ACC112 (cell line): ENCODE measurements at regions not wholly inside any gene's neighbourhood (a gene's known extent, or its start where the extent isn't known, plus 50 kb on each side); places are given as distances from the start of the nearest gene placed in this dataset.

Experiments
- H2AFZ ChIP-seq: fragments of 200-600 bp; sonication (generic); one replicate; pipeline ENCODE4 v1.6.0; 2017; ENCODE audit warnings: antibody characterized with exemption, low read length; ENCODE audit not compliant: unreplicated experiment
- H3K27ac ChIP-seq: fragments of 200-600 bp; sonication (generic); 2 replicates; pipeline ENCODE4 v1.5.1; 2014; ENCODE audit warnings: low read depth, mild to moderate bottlenecking, antibody characterized with exemption, low read length, moderate library complexity
- H3K27me3 ChIP-seq: fragments of 200-600 bp; sonication (generic); 2 replicates; pipeline ENCODE4 v1.6.1; 2014; ENCODE audit warnings: mild to moderate bottlenecking, antibody characterized with exemption, low read length, moderate library complexity, mixed read lengths; ENCODE audit not compliant: insufficient read depth
- H3K36me3 ChIP-seq: fragments of 200-600 bp; sonication (generic); 2 replicates; pipeline ENCODE4 v1.6.1; 2016; ENCODE audit warnings: mild to moderate bottlenecking, antibody characterized with exemption, low read length, moderate library complexity, mixed read lengths; ENCODE audit not compliant: insufficient read depth
- H3K4me1 ChIP-seq: fragments of 200-600 bp; sonication (generic); one replicate; pipeline ENCODE4 v1.6.1; 2016; ENCODE audit warnings: low read length, mixed read lengths; ENCODE audit not compliant: insufficient read depth, unreplicated experiment, control insufficient read depth
- H3K4me3 ChIP-seq: fragments of 200-600 bp; sonication (generic); 2 replicates; pipeline ENCODE4 v1.5.1; 2014; ENCODE audit warnings: mild to moderate bottlenecking, low read depth, low read length
- H3K79me2 ChIP-seq: fragments of 200-600 bp; sonication (generic); one replicate; pipeline ENCODE4 v1.6.0; 2016; ENCODE audit warnings: low read length; ENCODE audit not compliant: control insufficient read depth, unreplicated experiment, insufficient read depth

DNA sequence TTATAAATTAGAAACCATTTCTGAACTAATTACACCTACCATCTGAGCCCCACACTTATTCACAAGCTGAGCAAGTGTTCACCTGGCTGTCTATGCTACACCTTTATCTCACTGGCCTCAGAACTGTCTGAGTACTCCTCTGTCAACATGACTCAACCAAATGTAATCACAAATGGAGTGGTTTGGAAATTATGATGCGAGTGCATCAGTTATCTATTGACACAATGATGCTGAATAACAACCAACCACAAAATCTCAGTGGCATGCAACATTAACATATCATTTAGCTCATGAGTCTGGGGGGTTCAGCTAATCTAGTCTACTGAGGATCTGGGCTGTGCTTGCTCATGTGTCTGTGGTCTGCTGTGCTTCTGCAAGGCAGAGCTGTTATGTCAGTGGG lies 184.2 kb upstream of the NXPH2 start:
- Histone ChIP-seq H3K36me3 (no peaks in the 10 kb centered on the region), H3K4me1 (no peaks in the 10 kb centered on the region), H3K79me2 (no peaks in the 10 kb centered on the region), H3K27me3 (no peaks in the 10 kb centered on the region), H3K27ac (no peak overlapping the region), H2AFZ (no peak overlapping the region), H3K4me3 (no peak overlapping the region)

DNA sequence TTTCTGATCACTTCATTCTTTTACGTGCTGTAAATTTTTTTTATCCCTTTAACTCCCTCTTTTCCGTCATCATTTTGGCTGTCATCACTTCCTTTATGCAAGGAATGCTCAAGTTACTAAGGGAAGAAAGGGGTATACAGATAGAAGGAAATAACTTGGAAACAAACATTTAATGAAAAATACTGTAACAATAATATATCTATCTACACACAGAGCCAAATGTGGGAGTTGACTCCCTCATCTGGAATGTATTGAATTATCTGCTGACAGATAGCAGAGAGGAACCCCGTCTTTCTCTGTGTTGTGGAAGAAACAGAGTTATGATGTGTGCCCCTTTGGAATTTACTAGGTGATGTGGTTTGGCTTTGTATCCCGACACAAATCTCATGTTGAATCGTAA lies 182.5 kb upstream of the NXPH2 start:
- no peaks in the 10 kb centered on the region for H3K4me1 ChIP-seq
- no peaks in the 10 kb centered on the region for H3K27me3 ChIP-seq
- H2AFZ ChIP-seq, result no peak overlapping the region
- H3K79me2 ChIP-seq, result no peaks in the 10 kb centered on the region
- H3K27ac ChIP-seq, result no peak overlapping the region
- H3K36me3 ChIP-seq, result no peaks in the 10 kb centered on the region
- no peak overlapping the region for H3K4me3 ChIP-seq

- Histone ChIP-seq H3K4me1 (no peaks in the 10 kb centered on the region), H3K27me3 (no peaks in the 10 kb centered on the region), H3K27ac (no peak overlapping the region), H3K4me3 (no peak overlapping the region), H3K79me2 (no peaks in the 10 kb centered on the region), H3K36me3 (no peaks in the 10 kb centered on the region), H2AFZ (no peak overlapping the region)
These were observed 180.0 kb upstream of the NXPH2 start for GRCh38 chr2:138960191-138960590.

DNA sequence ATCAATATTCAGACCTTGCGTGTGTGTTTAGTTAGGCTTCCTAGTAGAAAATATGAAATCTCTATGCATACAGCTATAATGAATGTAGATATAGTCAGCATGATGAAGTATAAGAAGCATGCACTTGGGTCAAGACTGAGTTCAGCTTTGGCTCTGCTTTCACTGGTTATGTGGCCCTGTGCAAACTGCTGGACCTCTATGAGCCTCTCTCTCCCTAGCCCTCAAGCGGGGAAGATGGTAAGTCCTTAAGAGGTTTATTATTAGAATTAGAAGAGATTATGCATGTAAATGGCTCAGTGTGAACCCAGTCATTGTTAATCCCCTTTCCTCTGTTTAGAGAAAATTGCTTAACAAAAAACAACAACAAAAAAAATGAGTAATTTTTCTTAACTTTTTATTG lies 178.8 kb upstream of the NXPH2 start:
- no peak overlapping the region for H3K4me3 ChIP-seq
- no peaks in the 10 kb centered on the region for H3K4me1 ChIP-seq
- no peaks in the 10 kb centered on the region for H3K36me3 ChIP-seq
- H3K27ac ChIP-seq, result no peak overlapping the region
- peaks cover 6% of the 10 kb centered on the region; the same call in 1 of the 2 replicates for H3K27me3 ChIP-seq
- no peak overlapping the region for H2AFZ ChIP-seq
- no peaks in the 10 kb centered on the region for H3K79me2 ChIP-seq

DNA sequence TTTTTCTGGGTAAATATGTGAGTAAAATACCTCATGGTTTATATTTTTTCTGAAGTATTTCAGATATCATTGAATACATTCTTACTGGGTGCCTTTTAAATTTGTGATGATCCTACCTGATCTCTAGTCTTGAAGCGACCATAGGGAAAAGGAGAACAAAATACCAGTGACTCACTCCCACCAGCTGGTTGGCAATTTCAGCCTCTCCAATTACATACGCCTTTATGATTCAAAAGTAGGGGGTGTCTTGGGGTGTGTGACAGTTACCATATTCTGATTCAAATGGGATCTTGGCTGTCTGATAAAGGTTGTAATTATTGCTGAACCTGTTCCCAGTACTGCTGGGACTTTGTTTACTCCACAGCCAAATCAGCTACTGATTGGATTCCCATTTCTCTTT lies 175.9 kb upstream of the NXPH2 start:
- H3K79me2 ChIP-seq, result no peaks in the 10 kb centered on the region
- H3K4me1 ChIP-seq, result no peaks in the 10 kb centered on the region
- no peaks in the 10 kb centered on the region for H3K36me3 ChIP-seq
- H3K27me3 ChIP-seq, result peaks cover 8% of the 10 kb centered on the region; the same call in 1 of the 2 replicates
- H3K4me3 ChIP-seq, result no peak overlapping the region
- H2AFZ ChIP-seq, result no peak overlapping the region
- H3K27ac ChIP-seq, result no peak overlapping the region

DNA sequence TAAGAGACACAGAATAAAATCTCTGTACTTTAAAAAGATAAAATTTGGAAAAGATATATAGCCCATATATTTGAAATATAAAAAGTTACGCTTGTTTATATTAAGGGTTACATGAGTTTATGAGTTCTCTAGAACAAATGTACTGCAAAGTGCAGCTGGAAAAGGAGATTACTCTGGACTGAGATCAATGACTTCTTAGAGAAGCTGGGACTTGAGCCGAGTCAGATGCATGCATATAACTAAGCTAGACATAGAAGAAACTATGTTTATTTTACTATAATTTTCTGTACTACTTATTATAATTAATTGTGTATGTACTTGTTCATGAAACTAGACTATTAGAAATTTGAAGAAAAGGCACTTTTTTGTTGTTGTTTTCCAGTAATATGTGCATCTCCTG lies 170.3 kb upstream of the NXPH2 start:
- peaks cover 11% of the 10 kb centered on the region for H3K27me3 ChIP-seq
- H2AFZ ChIP-seq, result no peak overlapping the region
- no peak overlapping the region for H3K27ac ChIP-seq
- H3K4me3 ChIP-seq, result no peak overlapping the region
- H3K36me3 ChIP-seq, result no peaks in the 10 kb centered on the region
- H3K4me1 ChIP-seq, result peaks cover 25% of the 10 kb centered on the region
- no peaks in the 10 kb centered on the region for H3K79me2 ChIP-seq

DNA sequence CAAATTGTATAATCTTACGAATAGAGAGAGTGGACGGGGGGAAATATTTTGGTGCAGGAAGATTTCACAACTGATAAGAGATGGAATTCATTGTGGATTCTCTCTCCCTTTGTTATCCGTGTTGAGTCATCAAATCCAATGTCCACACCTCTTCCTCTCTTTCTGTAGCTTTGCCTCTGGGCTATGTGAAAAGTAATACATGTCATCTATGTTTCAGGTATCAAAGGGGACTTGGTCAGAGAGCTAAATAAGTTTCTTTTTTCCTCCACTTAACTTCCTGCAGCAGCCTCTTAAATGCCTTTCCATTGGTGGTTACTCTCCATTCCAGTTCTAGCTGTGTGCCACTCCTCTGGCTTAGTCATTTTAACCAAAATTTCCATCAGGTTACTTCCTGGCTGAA lies 169.3 kb upstream of the NXPH2 start:
- H3K4me1 ChIP-seq, result peaks cover 25% of the 10 kb centered on the region
- H3K36me3 ChIP-seq, result no peaks in the 10 kb centered on the region
- peak overlapping the region; percentile 64 for H3K27ac ChIP-seq
- no peak overlapping the region for H2AFZ ChIP-seq
- H3K27me3 ChIP-seq, result peaks cover 16% of the 10 kb centered on the region
- no peaks in the 10 kb centered on the region for H3K79me2 ChIP-seq
- no peak overlapping the region for H3K4me3 ChIP-seq

GRCh38 chr2:138948070-138948539 lies 167.9 kb upstream of the NXPH2 start:
- Histone ChIP-seq H3K36me3 (no peaks in the 10 kb centered on the region), H3K4me1 (peaks cover 25% of the 10 kb centered on the region), H2AFZ (no peak overlapping the region), H3K27me3 (peaks cover 27% of the 10 kb centered on the region), H3K27ac (peak overlapping the region; percentile 64), H3K79me2 (no peaks in the 10 kb centered on the region), H3K4me3 (peak overlapping the region; percentile 14; the same call in 1 of the 2 replicates)

GRCh38 chr2:138943470-138943869 lies 163.3 kb upstream of the NXPH2 start:
- H3K79me2 ChIP-seq, result no peaks in the 10 kb centered on the region
- H3K36me3 ChIP-seq, result no peaks in the 10 kb centered on the region
- peaks cover 28% of the 10 kb centered on the region for H3K27me3 ChIP-seq
- no peak overlapping the region for H3K27ac ChIP-seq
- H3K4me1 ChIP-seq, result peaks cover 8% of the 10 kb centered on the region
- H2AFZ ChIP-seq, result no peak overlapping the region
- H3K4me3 ChIP-seq, result no peak overlapping the region

GRCh38 chr2:138942466-138942865 lies 162.3 kb upstream of the NXPH2 start:
- Histone ChIP-seq H3K27ac (no peak overlapping the region), H3K4me1 (peaks cover under 1% of the 10 kb centered on the region), H3K27me3 (peaks cover 28% of the 10 kb centered on the region), H3K36me3 (no peaks in the 10 kb centered on the region), H2AFZ (no peak overlapping the region), H3K79me2 (no peaks in the 10 kb centered on the region), H3K4me3 (no peak overlapping the region)

GRCh38 chr2:138931284-138932256 lies 151.4 kb upstream of the NXPH2 start:
- Histone ChIP-seq H3K27me3 (no peaks in the 10 kb centered on the region), H3K4me3 (no peak overlapping the region), H3K4me1 (no peaks in the 10 kb centered on the region), H3K27ac (no peak overlapping the region), H3K79me2 (no peaks in the 10 kb centered on the region), H3K36me3 (no peaks in the 10 kb centered on the region), H2AFZ (no peak overlapping the region)
